ENCODE measurements at regions not wholly inside any gene's neighbourhood (a gene's known extent, or its start where the extent isn't known, plus 50 kb on each side); places are given as distances from the start of the nearest gene placed in this dataset.

GRCh38 chr14:61898568-61898967 is 136.3 kb downstream of the SNAPC1 start:
- 53 to 55% methylated on average over 6 of the region's 6 CpGs for WGBS, 2 donors
- TF ChIP-seq, protein P1, sequence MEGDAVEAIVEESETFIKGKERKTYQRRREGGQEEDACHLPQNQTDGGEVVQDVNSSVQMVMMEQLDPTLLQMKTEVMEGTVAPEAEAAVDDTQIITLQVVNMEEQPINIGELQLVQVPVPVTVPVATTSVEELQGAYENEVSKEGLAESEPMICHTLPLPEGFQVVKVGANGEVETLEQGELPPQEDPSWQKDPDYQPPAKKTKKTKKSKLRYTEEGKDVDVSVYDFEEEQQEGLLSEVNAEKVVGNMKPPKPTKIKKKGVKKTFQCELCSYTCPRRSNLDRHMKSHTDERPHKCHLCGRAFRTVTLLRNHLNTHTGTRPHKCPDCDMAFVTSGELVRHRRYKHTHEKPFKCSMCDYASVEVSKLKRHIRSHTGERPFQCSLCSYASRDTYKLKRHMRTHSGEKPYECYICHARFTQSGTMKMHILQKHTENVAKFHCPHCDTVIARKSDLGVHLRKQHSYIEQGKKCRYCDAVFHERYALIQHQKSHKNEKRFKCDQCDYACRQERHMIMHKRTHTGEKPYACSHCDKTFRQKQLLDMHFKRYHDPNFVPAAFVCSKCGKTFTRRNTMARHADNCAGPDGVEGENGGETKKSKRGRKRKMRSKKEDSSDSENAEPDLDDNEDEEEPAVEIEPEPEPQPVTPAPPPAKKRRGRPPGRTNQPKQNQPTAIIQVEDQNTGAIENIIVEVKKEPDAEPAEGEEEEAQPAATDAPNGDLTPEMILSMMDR (IDR thresholded peaks at IDR 0.05), result no peak
- H3K36me3 ChIP-seq, result no peaks in the 10 kb centered on the region
- no peak overlapping the region for H3K27ac ChIP-seq
- no peaks in the 10 kb centered on the region for H3K9me3 ChIP-seq
- intact Hi-C loops (cut with DNase I), result loop anchor here in 6 of 10 donors (5.0 to 10.0 kb wide), 2 partner anchors 226 to 229 kb away; no protein-coding TSS in a partner anchor
- no peaks in the 10 kb centered on the region for H3K4me1 ChIP-seq
- DNase-seq, result no peak
- peak in 1 of 8 donors; percentile 11 for ATAC-seq
- H3K27me3 ChIP-seq, result peaks cover 0 to 6% (median 0%) of the 10 kb centered on the region in 7 donors
- no peak overlapping the region for H3K4me3 ChIP-seq

DNA sequence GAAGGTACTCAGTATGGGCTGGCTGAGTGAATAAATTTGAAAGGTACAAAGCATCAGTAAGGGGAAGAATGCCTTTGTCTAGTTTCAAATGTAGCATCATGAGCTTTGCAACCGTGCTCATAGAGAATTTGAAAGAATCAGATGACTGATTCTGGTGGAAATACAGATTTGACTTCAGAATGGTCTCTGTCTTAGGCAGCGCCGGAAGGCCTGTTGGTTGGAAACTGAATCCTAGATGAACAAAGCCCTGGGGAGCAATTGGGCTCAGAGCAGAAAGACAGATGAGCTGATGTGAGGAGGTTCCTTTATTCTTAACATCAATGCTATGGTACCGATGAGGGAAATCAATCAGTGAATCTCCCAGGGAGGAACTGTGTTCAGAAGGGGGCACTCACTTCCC is 137.3 kb downstream of the SNAPC1 start:
- TF ChIP-seq, protein P1 (IDR thresholded peaks at IDR 0.05), result no peak
- no peak overlapping the region for H3K4me3 ChIP-seq
- DNase-seq (no peak), ATAC-seq (no peak)
- H3K27ac ChIP-seq, result no peak overlapping the region
- peaks cover 0 to 6% (median 0%) of the 10 kb centered on the region in 7 donors for H3K27me3 ChIP-seq
- intact Hi-C loops (cut with DNase I), result loop anchor here in 6 of 10 donors (5.0 to 10.0 kb wide), 2 partner anchors 225 to 228 kb away; no protein-coding TSS in a partner anchor
- H3K36me3 ChIP-seq, result no peaks in the 10 kb centered on the region
- 79 to 86% methylated on average over 4 of the region's 4 CpGs for WGBS, 2 donors
- H3K9me3 ChIP-seq, result no peaks in the 10 kb centered on the region
- no peaks in the 10 kb centered on the region for H3K4me1 ChIP-seq

DNA sequence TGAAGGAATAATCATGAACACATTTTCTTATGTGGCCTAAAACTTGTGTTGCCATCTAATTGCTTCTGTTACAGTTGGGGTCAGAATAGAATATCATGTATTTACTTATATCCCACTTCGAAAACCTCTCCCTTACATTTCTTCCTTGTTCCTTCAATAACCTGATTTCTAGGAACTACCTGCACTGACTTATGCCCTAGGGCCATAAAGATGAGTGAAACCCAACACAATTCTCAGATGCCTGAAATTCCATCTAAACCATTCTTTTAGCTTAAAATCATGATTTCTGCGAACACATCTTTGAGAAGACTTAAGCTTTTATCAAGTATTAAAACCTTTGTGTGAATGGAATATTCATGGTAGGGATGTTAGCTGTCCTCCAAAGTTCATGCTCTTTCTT is 142.7 kb downstream of the SNAPC1 start:
- Histone ChIP-seq H3K36me3 (no peaks in the 10 kb centered on the region), H3K9me3 (no peaks in the 10 kb centered on the region), H3K27ac (no peak overlapping the region), H3K4me3 (no peak overlapping the region), H3K4me1 (no peaks in the 10 kb centered on the region), H3K27me3 (peaks cover 0 to 5% (median 0%) of the 10 kb centered on the region in 7 donors)
- TF ChIP-seq, protein P1 (IDR thresholded peaks at IDR 0.05), result no peak
- DNase-seq, result no peak
- 92 to 97% methylated on average over 2 of the region's 2 CpGs for WGBS, 2 donors
- no peak for ATAC-seq
- intact Hi-C loops (cut with DNase I), result no loop called here

DNA sequence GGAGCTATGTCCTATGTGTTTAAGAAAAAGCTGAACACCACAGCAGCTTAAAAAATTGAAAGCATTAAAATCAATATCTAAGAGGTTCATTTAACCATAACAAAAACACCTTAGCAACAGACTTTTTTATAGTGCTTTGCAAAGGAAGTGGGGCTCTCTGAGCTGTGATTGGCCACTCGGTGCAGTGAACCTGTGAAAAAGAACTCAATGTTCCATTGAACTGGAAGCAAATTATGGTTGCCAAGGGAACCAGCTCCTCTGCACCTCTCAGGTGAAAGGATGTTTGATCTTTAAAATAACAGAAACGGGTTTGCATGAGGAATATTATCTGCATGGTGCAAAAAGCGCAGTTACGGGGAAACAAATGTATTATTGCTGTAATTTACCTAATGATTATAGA is 149.4 kb downstream of the SNAPC1 start:
- intact Hi-C loops (cut with DNase I), result no loop called here
- Histone ChIP-seq H3K36me3 (no peaks in the 10 kb centered on the region), H3K9me3 (no peaks in the 10 kb centered on the region), H3K27ac (no peak overlapping the region), H3K4me1 (no peaks in the 10 kb centered on the region), H3K4me3 (no peak overlapping the region), H3K27me3 (peaks cover 0 to 18% (median 0%) of the 10 kb centered on the region in 7 donors)
- ATAC-seq (no peak), DNase-seq (no peak)
- TF ChIP-seq, protein P1 (IDR thresholded peaks at IDR 0.05), result no peak
- WGBS, 2 donors, result 40 to 43% methylated on average over 4 of the region's 4 CpGs

Measured in heart right ventricle (tissue), 16 donors.